Central memory CD8-positive, alpha-beta T cell (primary cell): ENCODE measurements at regions not wholly inside any gene's neighbourhood (a gene's known extent, or its start where the extent isn't known, plus 50 kb on each side); places are given as distances from the start of the nearest gene placed in this dataset.
"Not testable (repeated sequence)": the region's sequence is repeated elsewhere in the genome, so short reads cannot be mapped to it uniquely, and the experiment has no call there.

ENCODE experiments used
- ATAC-seq: fragments of 150-1000 bp; cut with Tn5 transposase; replicated peaks from 2 replicates; pipeline ENCODE4 v1.10.0; 2022; ENCODE audit warnings: mild to moderate bottlenecking, moderate FRiP score, moderate number of reproducible peaks; ENCODE audit not compliant: poor library complexity, severe bottlenecking; ENCODE audit errors: extremely low read depth
- DNase-seq, 2 donors: peaks; one replicate each; pipeline ENCODE4 v3.0.0; 2021; ENCODE audit warnings: low spot score in 2 of 2
- H3K27ac Mint-ChIP-seq: one replicate; pipeline ENCODE4 v1.8.0; 2022; ENCODE audit warnings: low read depth, mild to moderate bottlenecking, moderate library complexity, mixed read lengths
- H3K27me3 Mint-ChIP-seq: one replicate; pipeline ENCODE4 v1.8.0; 2022; ENCODE audit warnings: mixed read lengths
- H3K36me3 Mint-ChIP-seq: one replicate; pipeline ENCODE4 v1.8.0; 2022; ENCODE audit warnings: mild to moderate bottlenecking, moderate library complexity, mixed read lengths; ENCODE audit not compliant: insufficient read depth
- H3K4me1 Mint-ChIP-seq: one replicate; pipeline ENCODE4 v1.8.0; 2022; ENCODE audit warnings: mixed read lengths
- H3K4me3 Mint-ChIP-seq: one replicate; pipeline ENCODE4 v1.8.0; 2022; ENCODE audit warnings: mild to moderate bottlenecking, moderate library complexity, mixed read lengths
- H3K9me3 Mint-ChIP-seq: one replicate; pipeline ENCODE4 v1.8.0; 2022; ENCODE audit warnings: mixed read lengths

GRCh38 chr6:9690388-9690787 is 724.5 kb downstream of the TFAP2A start:
- peaks cover 5% of the 10 kb centered on the region for H3K9me3 Mint-ChIP-seq
- H3K4me1 Mint-ChIP-seq, result no peaks in the 10 kb centered on the region
- no peaks in the 10 kb centered on the region for H3K27me3 Mint-ChIP-seq
- no peak overlapping the region for H3K27ac Mint-ChIP-seq
- no peak for ATAC-seq
- H3K36me3 Mint-ChIP-seq, result peaks cover 1% of the 10 kb centered on the region
- H3K4me3 Mint-ChIP-seq, result no peak overlapping the region
- DNase-seq, result no peak

- H3K27ac Mint-ChIP-seq, DNase-seq, ATAC-seq, H3K36me3 Mint-ChIP-seq, H3K27me3 Mint-ChIP-seq, H3K4me1 Mint-ChIP-seq, H3K4me3 Mint-ChIP-seq: not testable (repeated sequence)
- peaks cover 11% of the 10 kb centered on the region for H3K9me3 Mint-ChIP-seq
Measured at GRCh38 chr6:9680727-9681126, 734.1 kb downstream of the TFAP2A start.

DNA sequence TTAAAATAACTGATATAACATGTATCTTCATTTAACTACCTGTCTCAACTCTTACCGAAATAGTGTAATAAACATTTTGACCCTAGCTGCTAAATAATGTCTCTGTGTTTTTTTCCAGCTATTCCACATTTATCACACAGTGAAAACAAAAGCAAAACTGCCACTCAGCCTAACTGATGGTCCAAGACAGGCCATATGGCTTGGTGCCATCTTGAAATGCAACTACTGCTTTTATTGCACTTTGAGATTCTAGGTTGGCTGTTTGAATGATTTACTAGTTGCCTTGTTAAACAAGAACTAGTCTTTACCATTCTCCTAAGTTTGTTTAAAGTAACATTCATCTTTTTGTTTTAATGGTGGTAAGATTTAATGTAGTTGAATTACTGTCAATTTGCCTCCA is 739.8 kb downstream of the TFAP2A start:
- ATAC-seq, result no peak

DNA sequence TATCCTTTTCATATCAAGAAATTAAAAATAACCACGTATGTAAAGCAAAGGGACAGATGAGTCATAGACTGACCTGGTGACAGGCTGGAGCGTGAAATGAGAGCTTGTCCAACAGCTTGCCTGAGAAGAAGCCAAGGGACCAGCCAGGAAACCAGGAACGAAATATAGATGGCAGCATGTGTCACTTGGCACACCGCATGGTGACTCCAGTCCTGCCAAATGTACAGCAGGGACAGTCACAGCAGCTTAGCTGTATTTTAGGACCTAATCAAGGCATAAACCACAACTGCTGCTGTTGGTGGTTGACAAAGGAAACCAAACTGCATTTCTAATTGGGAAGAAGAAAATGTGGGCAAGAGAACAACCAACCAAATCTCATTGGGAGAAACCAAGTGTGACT is 755.0 kb downstream of the TFAP2A start:
- no peak for DNase-seq
- H3K4me3 Mint-ChIP-seq, result no peak overlapping the region
- no peak for ATAC-seq
- H3K9me3 Mint-ChIP-seq, result peaks cover 13% of the 10 kb centered on the region
- H3K27ac Mint-ChIP-seq, result no peak overlapping the region
- H3K27me3 Mint-ChIP-seq, result no peaks in the 10 kb centered on the region
- H3K36me3 Mint-ChIP-seq, result no peaks in the 10 kb centered on the region
- no peaks in the 10 kb centered on the region for H3K4me1 Mint-ChIP-seq

More for the DNA sequence above, 739.8 kb downstream of the TFAP2A start:
- Mint-ChIP-seq H3K27me3 (no peaks in the 10 kb centered on the region), H3K27ac (no peak overlapping the region), H3K36me3 (no peaks in the 10 kb centered on the region), H3K9me3 (peaks cover 15% of the 10 kb centered on the region), H3K4me1 (no peaks in the 10 kb centered on the region), H3K4me3 (no peak overlapping the region)
- DNase-seq, result no peak

DNA sequence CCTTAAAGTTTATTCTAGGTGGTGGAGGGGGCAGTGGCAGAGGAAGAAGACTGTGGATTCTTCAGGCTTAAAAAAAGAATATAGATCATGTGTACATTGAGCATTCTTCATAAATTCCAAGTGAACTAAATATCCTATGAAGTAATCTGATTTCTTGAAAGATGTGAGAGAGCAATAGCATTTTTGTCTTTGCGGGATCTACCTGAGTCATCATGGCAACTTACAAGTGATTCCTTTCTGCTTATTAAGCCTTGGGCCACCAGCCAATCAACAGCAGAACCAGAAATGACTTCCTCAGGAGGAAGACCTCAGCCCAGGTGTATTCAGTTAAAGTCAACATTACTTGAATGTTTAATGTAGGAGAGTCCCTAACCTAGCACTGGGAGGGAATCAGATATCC is 756.9 kb downstream of the TFAP2A start:
- peaks cover 22% of the 10 kb centered on the region for H3K9me3 Mint-ChIP-seq
- no peak overlapping the region for H3K27ac Mint-ChIP-seq

GRCh38 chr6:9647599-9647998 is 767.3 kb downstream of the TFAP2A start:
- no peak for DNase-seq
- Mint-ChIP-seq H3K27ac (no peak overlapping the region), H3K9me3 (peaks cover 16% of the 10 kb centered on the region), H3K36me3 (no peaks in the 10 kb centered on the region), H3K4me1 (no peaks in the 10 kb centered on the region), H3K4me3 (no peak overlapping the region), H3K27me3 (no peaks in the 10 kb centered on the region)
- ATAC-seq, result no peak

More for the DNA sequence above, 756.9 kb downstream of the TFAP2A start:
- no peak for ATAC-seq
- Mint-ChIP-seq H3K36me3 (no peaks in the 10 kb centered on the region), H3K4me1 (no peaks in the 10 kb centered on the region), H3K27me3 (no peaks in the 10 kb centered on the region), H3K4me3 (no peak overlapping the region)
- DNase-seq, result no peak

DNA sequence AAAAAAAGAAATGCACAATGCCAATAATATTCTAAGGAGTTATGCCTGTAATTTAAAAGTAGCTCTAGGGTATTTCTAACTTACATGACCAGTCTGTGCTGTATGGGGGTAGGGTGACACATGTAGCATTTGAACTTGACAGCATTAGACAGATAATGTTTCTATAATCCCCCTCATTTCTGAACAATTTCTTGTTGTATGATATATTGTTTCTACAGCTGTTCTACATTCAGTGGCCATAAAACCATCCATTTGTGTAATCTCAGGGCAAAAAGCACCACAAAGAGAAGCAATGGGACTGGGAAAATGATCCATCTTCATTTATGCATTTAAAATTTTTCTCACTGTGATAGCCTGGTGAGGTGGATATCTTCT is 767.8 kb downstream of the TFAP2A start:
- Mint-ChIP-seq H3K9me3 (peaks cover 19% of the 10 kb centered on the region), H3K27ac (no peak overlapping the region), H3K27me3 (no peaks in the 10 kb centered on the region), H3K36me3 (no peaks in the 10 kb centered on the region), H3K4me3 (no peak overlapping the region), H3K4me1 (no peaks in the 10 kb centered on the region)
- DNase-seq, result no peak
- no peak for ATAC-seq

DNA sequence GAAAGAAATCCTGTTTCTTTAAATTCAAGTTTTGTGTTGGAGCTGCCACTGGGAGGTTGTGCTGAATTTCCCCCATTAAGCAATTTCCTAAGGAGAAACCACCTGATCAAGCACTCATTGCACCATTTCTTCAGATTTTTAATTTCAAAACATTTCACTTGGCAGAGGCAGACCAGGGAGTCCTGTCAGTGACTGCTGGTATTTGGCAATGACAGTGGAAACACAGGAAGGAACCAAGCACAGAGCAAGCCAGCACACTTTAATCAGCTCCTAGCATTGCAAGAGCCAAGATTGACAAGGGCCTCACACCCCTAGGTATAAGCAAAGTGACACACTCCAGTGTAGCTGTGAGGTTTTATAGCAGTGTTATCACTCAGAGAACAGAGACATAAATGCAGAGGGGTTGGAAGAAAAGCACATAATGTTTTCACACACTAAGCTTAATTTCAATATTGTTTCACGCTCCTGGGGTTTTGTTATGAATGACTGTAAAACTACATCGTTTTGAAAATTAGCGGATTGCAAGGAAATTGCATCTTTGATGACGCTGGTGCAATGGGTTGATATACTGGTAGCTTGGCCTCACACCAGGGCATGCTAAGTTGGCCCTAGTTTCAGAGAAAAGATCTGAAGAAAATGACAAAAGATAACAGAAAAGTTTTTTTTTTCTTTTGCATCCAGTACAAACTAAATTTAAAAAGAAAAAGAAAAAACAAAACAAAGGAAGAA is 768.4 kb downstream of the TFAP2A start:
- ATAC-seq, result no peak
- no peak overlapping the region for H3K27ac Mint-ChIP-seq
- H3K36me3 Mint-ChIP-seq, result no peaks in the 10 kb centered on the region
- H3K27me3 Mint-ChIP-seq, result no peaks in the 10 kb centered on the region
- H3K4me1 Mint-ChIP-seq, result no peaks in the 10 kb centered on the region
- DNase-seq, result no peak
- H3K9me3 Mint-ChIP-seq, result peaks cover 25% of the 10 kb centered on the region
- H3K4me3 Mint-ChIP-seq, result no peak overlapping the region

DNA sequence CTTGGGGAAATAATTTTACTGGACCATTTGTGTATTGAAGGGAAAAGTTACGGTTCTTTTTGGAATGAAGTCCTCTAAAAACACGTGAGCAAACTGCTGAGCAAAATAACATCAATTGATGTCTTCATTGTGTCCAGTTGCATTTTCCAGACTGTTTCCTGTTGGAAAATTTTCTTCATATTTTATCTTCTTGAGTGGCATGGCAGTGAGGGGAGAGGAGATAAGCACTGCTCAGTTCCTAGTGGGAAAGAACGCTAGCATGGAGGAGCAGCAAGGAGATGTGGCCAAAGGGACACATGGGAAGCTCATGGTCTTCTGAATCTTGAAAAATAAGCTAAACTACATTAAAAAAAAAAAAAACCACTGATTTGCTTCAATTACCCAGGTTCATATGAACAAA is 776.0 kb downstream of the TFAP2A start:
- ATAC-seq (no peak), DNase-seq (no peak)
- H3K36me3 Mint-ChIP-seq, result no peaks in the 10 kb centered on the region

DNA sequence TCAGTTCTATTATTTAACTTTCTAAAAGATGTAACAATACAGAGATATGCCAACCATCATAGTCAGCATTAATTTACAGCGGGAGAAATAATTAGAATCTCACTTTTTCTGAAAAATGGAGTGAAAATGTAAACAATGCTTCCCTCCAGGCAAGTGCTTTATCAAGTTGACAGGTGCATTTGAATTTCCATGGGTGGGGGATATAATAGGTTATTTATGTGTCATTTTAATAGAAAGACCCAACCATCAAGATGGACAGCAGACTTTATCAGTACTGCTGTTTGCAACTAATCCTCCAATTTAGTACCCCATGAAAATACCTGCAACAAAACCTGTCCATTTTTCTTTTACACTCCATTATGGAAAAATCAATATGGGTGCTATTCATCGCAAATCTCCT is 780.1 kb downstream of the TFAP2A start:
- peaks cover 12% of the 10 kb centered on the region for H3K9me3 Mint-ChIP-seq
- DNase-seq (no peak), ATAC-seq (no peak)
- no peaks in the 10 kb centered on the region for H3K36me3 Mint-ChIP-seq
- no peak overlapping the region for H3K27ac Mint-ChIP-seq
- H3K4me3 Mint-ChIP-seq, result no peak overlapping the region
- no peaks in the 10 kb centered on the region for H3K27me3 Mint-ChIP-seq
- no peaks in the 10 kb centered on the region for H3K4me1 Mint-ChIP-seq

More for the DNA sequence above, 776.0 kb downstream of the TFAP2A start:
- no peak overlapping the region for H3K4me3 Mint-ChIP-seq
- no peak overlapping the region for H3K27ac Mint-ChIP-seq
- no peaks in the 10 kb centered on the region for H3K4me1 Mint-ChIP-seq
- peaks cover 15% of the 10 kb centered on the region for H3K9me3 Mint-ChIP-seq
- no peaks in the 10 kb centered on the region for H3K27me3 Mint-ChIP-seq

DNA sequence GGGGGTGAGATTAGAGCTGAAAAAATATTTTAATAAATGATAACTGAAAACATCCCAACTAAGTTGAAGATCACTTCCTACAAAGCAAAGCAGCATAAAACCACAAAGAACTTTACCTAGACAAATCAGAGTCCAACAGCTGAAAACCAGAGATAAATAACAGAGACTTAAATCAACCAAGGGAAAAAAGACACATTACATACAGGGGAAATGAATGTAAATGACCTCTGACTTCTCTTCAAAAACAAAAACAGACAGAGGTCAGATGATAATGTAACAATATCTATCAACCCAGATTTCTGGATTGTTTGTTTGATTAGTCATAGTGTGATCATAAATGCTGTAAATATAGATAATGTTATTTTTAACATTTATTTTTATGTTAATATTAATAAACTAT is 782.8 kb downstream of the TFAP2A start:
- no peaks in the 10 kb centered on the region for H3K36me3 Mint-ChIP-seq
- no peak overlapping the region for H3K4me3 Mint-ChIP-seq
- H3K27me3 Mint-ChIP-seq, result no peaks in the 10 kb centered on the region
- H3K9me3 Mint-ChIP-seq, result peaks cover 29% of the 10 kb centered on the region
- ATAC-seq (no peak), DNase-seq (no peak)
- H3K27ac Mint-ChIP-seq, result no peak overlapping the region
- no peaks in the 10 kb centered on the region for H3K4me1 Mint-ChIP-seq

DNA sequence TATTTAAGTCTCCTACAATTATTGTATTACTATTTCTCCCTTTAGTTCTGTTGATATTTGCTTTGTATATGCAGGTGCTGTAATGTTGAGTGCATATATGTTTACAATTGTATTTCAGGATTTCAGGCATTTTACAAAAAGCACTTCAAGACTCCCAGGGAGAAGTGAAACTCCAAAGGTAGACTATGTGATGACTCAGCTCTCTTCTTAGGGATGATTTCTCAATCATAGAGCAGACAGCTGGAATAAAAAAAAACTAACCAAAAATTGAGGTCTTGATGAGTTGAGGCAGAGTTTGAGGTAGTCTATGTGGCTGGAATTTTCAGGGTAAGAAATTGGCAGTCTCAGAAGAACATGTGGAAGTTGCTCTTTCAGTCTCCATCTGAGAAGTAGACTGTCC is 786.1 kb downstream of the TFAP2A start:
- DNase-seq, result no peak
- no peaks in the 10 kb centered on the region for H3K36me3 Mint-ChIP-seq
- H3K4me3 Mint-ChIP-seq, result no peak overlapping the region
- no peaks in the 10 kb centered on the region for H3K4me1 Mint-ChIP-seq
- no peak for ATAC-seq
- peaks cover 29% of the 10 kb centered on the region for H3K9me3 Mint-ChIP-seq
- H3K27me3 Mint-ChIP-seq, result no peaks in the 10 kb centered on the region
- H3K27ac Mint-ChIP-seq, result no peak overlapping the region

GRCh38 chr6:9627916-9628315 is 787.0 kb downstream of the TFAP2A start:
- no peaks in the 10 kb centered on the region for H3K36me3 Mint-ChIP-seq
- H3K27me3 Mint-ChIP-seq, result no peaks in the 10 kb centered on the region
- H3K4me3 Mint-ChIP-seq, result no peak overlapping the region
- H3K9me3 Mint-ChIP-seq, result peaks cover 36% of the 10 kb centered on the region
- no peaks in the 10 kb centered on the region for H3K4me1 Mint-ChIP-seq
- no peak for DNase-seq
- H3K27ac Mint-ChIP-seq, result no peak overlapping the region
- no peak for ATAC-seq
